Sigmoid colon (tissue), 6 donors: ENCODE measurements at regions not wholly inside any gene's neighbourhood (a gene's known extent, or its start where the extent isn't known, plus 50 kb on each side); places are given as distances from the start of the nearest gene placed in this dataset.
"Not testable (repeated sequence)": the region's sequence is repeated elsewhere in the genome, so short reads cannot be mapped to it uniquely, and the experiment has no call there.

Source experiments
- DNase-seq: peaks from one replicate; pipeline ENCODE4 v3.0.0-alpha.2; 2019
- H3K27ac ChIP-seq, 4 donors: fragments of 200-600 bp; sonication (generic); one replicate each; pipeline ENCODE4 v1.5.1; 2016 to 2019; ENCODE audit warnings: mild to moderate bottlenecking in 1 of 4
- H3K27me3 ChIP-seq, 3 donors: fragments of 200-600 bp; sonication (generic); one replicate each; pipeline ENCODE4 v1.5.1; 2019; ENCODE audit warnings: mild to moderate bottlenecking in 1 of 3
- H3K36me3 ChIP-seq, 4 donors: fragments of 200-600 bp; sonication (generic); one replicate each; pipeline ENCODE4 v1.5.1; 2016 to 2019
- H3K4me1 ChIP-seq, 4 donors: fragments of 200-600 bp; sonication (generic); one replicate each; pipeline ENCODE4 v1.5.1; 2017 to 2019
- H3K4me3 ChIP-seq, 4 donors: fragments of 200-600 bp; sonication (generic); one replicate each; pipeline ENCODE4 v1.5.1; 2017 to 2019; ENCODE audit warnings: mild to moderate bottlenecking in 2 of 4, moderate library complexity in 1 of 4
- H3K9me3 ChIP-seq, 4 donors: fragments of 200-600 bp in 3 of 4; sonication (generic) in 3 of 4; one replicate each; pipeline versions ENCODE4 v1.5.1 to v1.6.1; 2013 to 2019
- EP300 ChIP-seq, 4 donors: sonication (generic); formaldehyde crosslinking; IDR thresholded peaks; one replicate each; pipeline ENCODE4 v1.6.1; 2017; ENCODE audit warnings: antibody characterized with exemption in 4 of 4
- POLR2A ChIP-seq, 2 donors: fragments of 450-650 bp; IDR thresholded peaks; one replicate each; pipeline ENCODE4 v1.6.1; 2016; ENCODE audit warnings: antibody characterized with exemption in 2 of 2, mild to moderate bottlenecking in 2 of 2, moderate library complexity in 2 of 2
- POLR2AphosphoS5 ChIP-seq, 4 donors: sonication (generic); formaldehyde crosslinking; IDR thresholded peaks; one replicate each; pipeline ENCODE4 v1.6.1; 2017; ENCODE audit warnings: antibody characterized with exemption in 4 of 4
- WGBS, 2 donors: extraction: QIAGEN DNeasy Blood & Tissue Kit; methylation state at CpG; one replicate each; pipeline ENCODE4 v1.1.7; 2013; 5-methylcytosine and 5-hydroxymethylcytosine counted together
- intact Hi-C: fragments of 100-400 bp; cut with DNase I; formaldehyde crosslinking; loops from one replicate; pipeline ENCODE4 v1.15.1; 2023
- TF ChIP-seq, protein P1 (sequence below), 4 experiments: fragments of 450-650 bp in 3 of 4; fragments of 200-600 bp in 1 of 4; IDR thresholded peaks; one replicate each; pipeline ENCODE4 v1.5.1; 2016 to 2019; ENCODE audit warnings: antibody characterized with exemption in 4 of 4, mild to moderate bottlenecking in 3 of 4, moderate library complexity in 2 of 4
- donor health status: healthy with polysubstance abuse.
- donor health status: healthy.

DNA sequence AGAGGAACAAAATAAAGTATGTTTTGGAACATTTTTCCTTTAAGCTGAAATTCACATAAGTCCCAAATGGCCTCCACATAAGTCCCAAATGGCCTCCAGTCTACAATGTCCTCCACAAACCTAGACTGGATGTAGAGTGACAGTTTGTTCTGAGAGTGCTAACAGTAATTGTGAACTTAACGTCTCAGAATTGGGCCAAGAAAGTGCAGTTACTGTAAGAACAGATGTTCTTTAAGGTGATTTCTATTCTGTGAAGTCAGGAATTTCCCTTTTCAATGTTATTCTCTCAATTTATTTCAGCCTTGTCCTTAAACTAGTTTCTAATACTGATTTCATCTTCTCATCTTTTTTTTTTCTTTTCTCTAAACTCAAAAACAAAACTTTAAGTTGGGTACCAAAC, 188.7 kb upstream of the SEMA3E start:
- no peaks in the 10 kb centered on the region for H3K27me3 ChIP-seq

DNA sequence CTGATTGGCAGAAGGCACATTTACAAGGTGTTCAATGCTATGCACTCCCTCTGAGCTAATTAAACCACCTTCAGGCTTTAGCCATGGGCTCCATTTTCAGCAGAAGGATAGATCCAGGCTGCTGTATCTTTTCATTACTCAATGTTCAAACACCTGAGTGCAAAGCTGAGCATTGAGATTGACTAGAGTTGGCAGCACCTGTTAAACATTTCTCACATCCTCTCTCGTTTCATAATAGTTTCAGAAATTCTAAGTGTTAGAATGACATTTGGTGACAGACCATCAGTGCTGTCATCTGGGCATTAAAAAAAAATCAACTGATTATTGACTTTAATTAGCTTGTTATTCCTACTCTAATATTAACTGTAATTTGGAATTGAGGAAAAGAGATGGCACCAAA, 187.1 kb upstream of the SEMA3E start:
- H3K9me3 ChIP-seq: no peaks in the 10 kb centered on the region
- H3K27me3 ChIP-seq: no peaks in the 10 kb centered on the region
- TF ChIP-seq POLR2AphosphoS5 (IDR thresholded peaks at IDR 0.05): no peak
- no peak for TF ChIP-seq POLR2A (IDR thresholded peaks at IDR 0.05)
- TF ChIP-seq, protein P1, sequence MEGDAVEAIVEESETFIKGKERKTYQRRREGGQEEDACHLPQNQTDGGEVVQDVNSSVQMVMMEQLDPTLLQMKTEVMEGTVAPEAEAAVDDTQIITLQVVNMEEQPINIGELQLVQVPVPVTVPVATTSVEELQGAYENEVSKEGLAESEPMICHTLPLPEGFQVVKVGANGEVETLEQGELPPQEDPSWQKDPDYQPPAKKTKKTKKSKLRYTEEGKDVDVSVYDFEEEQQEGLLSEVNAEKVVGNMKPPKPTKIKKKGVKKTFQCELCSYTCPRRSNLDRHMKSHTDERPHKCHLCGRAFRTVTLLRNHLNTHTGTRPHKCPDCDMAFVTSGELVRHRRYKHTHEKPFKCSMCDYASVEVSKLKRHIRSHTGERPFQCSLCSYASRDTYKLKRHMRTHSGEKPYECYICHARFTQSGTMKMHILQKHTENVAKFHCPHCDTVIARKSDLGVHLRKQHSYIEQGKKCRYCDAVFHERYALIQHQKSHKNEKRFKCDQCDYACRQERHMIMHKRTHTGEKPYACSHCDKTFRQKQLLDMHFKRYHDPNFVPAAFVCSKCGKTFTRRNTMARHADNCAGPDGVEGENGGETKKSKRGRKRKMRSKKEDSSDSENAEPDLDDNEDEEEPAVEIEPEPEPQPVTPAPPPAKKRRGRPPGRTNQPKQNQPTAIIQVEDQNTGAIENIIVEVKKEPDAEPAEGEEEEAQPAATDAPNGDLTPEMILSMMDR (IDR thresholded peaks at IDR 0.05): no peak
- TF ChIP-seq EP300 (IDR thresholded peaks at IDR 0.05): no peak
- H3K4me3 ChIP-seq: no peak overlapping the region
- no peak for DNase-seq
- 57 to 83% methylated on average over 1 of the region's 1 CpG for WGBS, 2 donors
- no peaks in the 10 kb centered on the region for H3K4me1 ChIP-seq
- intact Hi-C loops: no loop called here
- H3K27ac ChIP-seq: no peak overlapping the region
- no peaks in the 10 kb centered on the region for H3K36me3 ChIP-seq

More for the DNA sequence above, 188.7 kb upstream of the SEMA3E start:
- WGBS, 2 donors: 67 to 75% methylated on average over 1 of the region's 1 CpG
- TF ChIP-seq EP300 (IDR thresholded peaks at IDR 0.05): no peak
- no peak for TF ChIP-seq POLR2A (IDR thresholded peaks at IDR 0.05)
- no peak for TF ChIP-seq POLR2AphosphoS5 (IDR thresholded peaks at IDR 0.05)
- TF ChIP-seq, protein P1 (IDR thresholded peaks at IDR 0.05): no peak
- Histone ChIP-seq H3K9me3 (no peaks in the 10 kb centered on the region), H3K36me3 (no peaks in the 10 kb centered on the region), H3K4me3 (no peak overlapping the region), H3K4me1 (no peaks in the 10 kb centered on the region), H3K27ac (no peak overlapping the region)
- no peak for DNase-seq
- intact Hi-C loops: no loop called here

DNA sequence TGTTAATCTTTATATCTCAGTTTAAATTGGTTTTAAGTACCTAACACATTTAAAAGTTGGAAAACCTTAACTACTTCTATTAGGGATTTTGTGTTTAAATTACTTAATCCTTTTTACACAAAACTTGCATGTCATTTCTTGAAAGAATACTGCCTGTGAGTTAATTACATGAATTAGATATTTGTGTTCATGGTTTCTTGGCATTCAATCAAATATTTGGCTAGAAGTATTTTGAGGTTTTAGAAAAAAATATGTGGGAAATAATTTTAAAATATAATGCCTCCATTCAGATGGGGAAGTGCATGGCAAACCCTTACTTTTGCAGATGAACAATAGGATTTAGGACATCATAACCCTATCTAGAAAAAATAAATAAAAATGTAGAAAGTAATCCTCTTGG, 186.5 kb upstream of the SEMA3E start:
- no peaks in the 10 kb centered on the region for H3K27me3 ChIP-seq
- no peaks in the 10 kb centered on the region for H3K36me3 ChIP-seq
- H3K4me3 ChIP-seq: no peak overlapping the region
- TF ChIP-seq, protein P1 (IDR thresholded peaks at IDR 0.05): no peak
- no peak for TF ChIP-seq POLR2A (IDR thresholded peaks at IDR 0.05)
- no peak for TF ChIP-seq POLR2AphosphoS5 (IDR thresholded peaks at IDR 0.05)
- TF ChIP-seq EP300 (IDR thresholded peaks at IDR 0.05): no peak
- H3K9me3 ChIP-seq: no peaks in the 10 kb centered on the region
- no peaks in the 10 kb centered on the region for H3K4me1 ChIP-seq
- DNase-seq: no peak
- intact Hi-C loops: no loop called here
- H3K27ac ChIP-seq: no peak overlapping the region

DNA sequence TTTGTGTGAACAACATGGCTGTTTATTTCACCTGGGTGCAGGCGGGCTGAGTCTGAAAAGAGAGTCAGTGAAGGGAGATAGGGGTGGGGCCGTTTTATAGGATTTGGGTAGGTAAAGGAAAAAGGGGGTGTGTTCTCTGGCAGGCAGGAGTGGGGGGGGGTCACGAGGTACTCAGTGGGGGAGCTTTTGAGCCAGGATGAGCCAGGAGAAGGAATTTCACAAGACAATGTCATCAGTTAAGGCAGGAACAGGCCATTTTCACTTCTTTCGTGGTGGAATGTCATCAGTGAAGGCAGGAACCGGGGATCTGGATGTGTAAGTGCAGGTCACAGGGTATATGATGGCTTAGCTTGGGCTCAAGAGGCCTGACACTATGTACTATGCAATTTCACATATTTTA, 184.8 kb upstream of the SEMA3E start:
- H3K27me3 ChIP-seq, H3K4me3 ChIP-seq, DNase-seq, H3K4me1 ChIP-seq, H3K36me3 ChIP-seq, intact Hi-C loops, H3K9me3 ChIP-seq, H3K27ac ChIP-seq: not testable (repeated sequence)
- WGBS, 2 donors: 57 to 63% methylated on average over 5 of the region's 5 CpGs

DNA sequence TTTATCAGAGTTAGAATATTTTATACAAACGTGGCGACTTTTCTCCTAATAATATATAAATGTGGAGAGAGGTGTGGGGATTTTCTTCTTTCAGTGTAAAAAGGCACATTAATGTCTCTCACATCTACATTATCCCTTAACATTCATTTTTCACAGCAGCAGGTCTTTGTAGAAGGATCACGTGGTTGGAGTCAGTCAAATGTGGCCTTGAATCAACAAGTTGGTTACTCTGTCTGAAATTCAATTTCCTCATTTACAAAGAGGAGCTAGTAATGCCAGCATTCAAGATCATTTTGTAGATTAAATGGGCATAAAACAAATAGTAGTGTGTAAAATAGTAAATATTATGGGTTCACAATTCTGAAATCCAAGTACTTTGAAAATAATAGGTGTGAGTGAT, 183.1 kb upstream of the SEMA3E start:
- TF ChIP-seq POLR2AphosphoS5 (IDR thresholded peaks at IDR 0.05) (no peak), POLR2A (IDR thresholded peaks at IDR 0.05) (no peak), EP300 (IDR thresholded peaks at IDR 0.05) (no peak)
- TF ChIP-seq, protein P1 (IDR thresholded peaks at IDR 0.05): no peak
- intact Hi-C loops: no loop called here
- Histone ChIP-seq H3K27me3 (no peaks in the 10 kb centered on the region), H3K4me1 (no peaks in the 10 kb centered on the region), H3K27ac (no peak overlapping the region), H3K36me3 (no peaks in the 10 kb centered on the region), H3K9me3 (no peaks in the 10 kb centered on the region), H3K4me3 (no peak overlapping the region)
- WGBS, 2 donors: 68 to 70% methylated on average over 3 of the region's 3 CpGs
- DNase-seq: no peak
